ENCODE measurements at regions not wholly inside any gene's neighbourhood (a gene's known extent, or its start where the extent isn't known, plus 50 kb on each side); places are given as distances from the start of the nearest gene placed in this dataset.

DNA sequence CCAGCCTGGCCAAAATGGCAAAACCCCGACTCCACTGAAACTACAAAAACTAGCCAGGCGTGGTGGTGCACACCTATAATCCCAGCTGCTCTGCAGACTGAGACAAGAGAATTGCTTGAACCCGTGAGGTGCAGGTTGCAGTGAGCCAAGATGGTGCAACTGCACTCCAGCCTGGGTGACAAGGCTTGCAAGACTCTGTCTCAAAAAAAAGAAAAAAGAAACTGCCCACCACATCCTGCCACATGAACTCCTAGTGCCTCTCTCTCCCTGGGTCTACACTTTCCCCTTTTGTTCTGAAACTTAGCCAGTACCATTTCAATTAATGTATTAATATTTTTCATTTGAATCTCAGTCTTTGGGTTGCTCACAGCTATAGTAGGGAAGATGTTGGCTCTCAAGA, 192.2 kb upstream of the MME start:
- WGBS, 2 donors, result 90 to 96% methylated on average over 3 of the region's 3 CpGs
- Histone ChIP-seq H3K27ac (no peak overlapping the region), H3K4me3 (no peak overlapping the region), H3K27me3 (no peaks in the 10 kb centered on the region), H3K9me3 (peaks cover 0 to 18% (median 7%) of the 10 kb centered on the region in 11 donors), H3K36me3 (no peaks in the 10 kb centered on the region), H3K4me1 (peaks cover 0 to 10% (median 0%) of the 10 kb centered on the region in 9 donors)
- intact Hi-C loops (cut with DNase I), result no loop called here
- no peak for ATAC-seq
- DNase-seq, result no peak
- TF ChIP-seq CTCF (IDR thresholded peaks at IDR 0.05), result no peak

GRCh38 chr3:154886437-154886836, 193.7 kb upstream of the MME start:
- H3K4me3 ChIP-seq, result no peak overlapping the region
- H3K9me3 ChIP-seq, result peaks cover 0 to 31% (median 7%) of the 10 kb centered on the region in 11 donors
- peak overlapping the region in 5 of 10 donors; percentile 31 to 64 (median 41) for H3K27ac ChIP-seq
- peaks cover 0 to 10% (median 0%) of the 10 kb centered on the region in 9 donors for H3K4me1 ChIP-seq
- H3K27me3 ChIP-seq, result no peaks in the 10 kb centered on the region
- no peaks in the 10 kb centered on the region for H3K36me3 ChIP-seq
- intact Hi-C loops (cut with DNase I), result no loop called here
- peak in 1 of 2 donors; percentile 21 for DNase-seq
- no peak for TF ChIP-seq CTCF (IDR thresholded peaks at IDR 0.05)
- ATAC-seq, result peak in 7 of 8 donors; percentile 55 to 90 (median 69)
- WGBS, 2 donors, result 37 to 52% methylated on average over 3 of the region's 3 CpGs

DNA sequence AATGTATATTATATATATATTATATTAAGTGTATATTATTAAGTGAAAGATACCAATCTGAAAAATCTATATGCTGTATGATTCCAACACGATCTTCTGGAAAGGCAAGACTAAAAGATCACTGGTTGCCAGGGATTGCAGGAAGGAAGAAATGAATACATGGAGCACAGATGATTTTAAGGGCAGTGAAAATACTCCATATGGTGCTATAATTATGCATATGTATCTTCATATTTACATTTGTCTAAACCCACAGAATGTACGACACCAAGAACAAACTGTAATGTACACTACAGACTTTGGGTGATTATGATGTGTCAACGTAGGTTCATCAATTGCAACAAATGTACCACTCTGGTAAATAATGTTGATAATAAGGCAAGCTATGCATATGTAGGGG, 194.7 kb upstream of the MME start:
- Histone ChIP-seq H3K4me3 (no peak overlapping the region), H3K4me1 (peaks cover 0 to 5% (median 0%) of the 10 kb centered on the region in 9 donors), H3K27ac (peak overlapping the region in 3 of 10 donors; percentile 9 to 60 (median 36)), H3K27me3 (no peaks in the 10 kb centered on the region), H3K36me3 (no peaks in the 10 kb centered on the region), H3K9me3 (peaks cover 0 to 41% (median 8%) of the 10 kb centered on the region in 11 donors)
- DNase-seq (no peak), ATAC-seq (no peak)
- intact Hi-C loops (cut with DNase I), result no loop called here
- TF ChIP-seq CTCF (IDR thresholded peaks at IDR 0.05), result no peak
- WGBS, 2 donors, result 89% methylated on average over 3 of the region's 3 CpGs

- no peak for DNase-seq
- ATAC-seq, result no peak
- peaks cover 0 to under 1% (median 0%) of the 10 kb centered on the region in 9 donors for H3K4me1 ChIP-seq
- no peak overlapping the region for H3K4me3 ChIP-seq
- TF ChIP-seq CTCF (IDR thresholded peaks at IDR 0.05), result no peak
- intact Hi-C loops (cut with DNase I), result no loop called here
- H3K9me3 ChIP-seq, result peaks cover 0 to 46% (median 8%) of the 10 kb centered on the region in 11 donors
- no peaks in the 10 kb centered on the region for H3K27me3 ChIP-seq
- H3K36me3 ChIP-seq, result no peaks in the 10 kb centered on the region
- no peak overlapping the region for H3K27ac ChIP-seq
Measured at GRCh38 chr3:154884952-154885351, 195.2 kb upstream of the MME start.
